Heart left ventricle (tissue), 16 donors: ENCODE measurements at regions not wholly inside any gene's neighbourhood (a gene's known extent, or its start where the extent isn't known, plus 50 kb on each side); places are given as distances from the start of the nearest gene placed in this dataset.
A peak's percentile ranks its signal among the peaks of the same experiment; 100 is the strongest.

Source experiments
- ATAC-seq, 4 donors: fragments of 200-7000 bp; cut with Tn5 transposase; one replicate each; pipeline ENCODE4 v1.9.1; 2020 to 2022; ENCODE audit warnings: moderate library complexity in 4 of 4, mild to moderate bottlenecking in 3 of 4, moderate number of reproducible peaks in 1 of 4
- DNase-seq, 5 donors: peaks; one replicate each; pipeline ENCODE4 v3.0.0-alpha.2; 2020
- H3K27ac ChIP-seq, 12 donors: fragments of 200-600 bp; sonication (generic) in 4 of 12; one replicate each; pipeline versions ENCODE4 v1.5.0 to v1.8.0; 2016 to 2022; ENCODE audit warnings: mild to moderate bottlenecking in 2 of 12
- H3K27me3 ChIP-seq, 9 donors: fragments of 200-600 bp; sonication (generic) in 2 of 9; one replicate each; pipeline versions ENCODE4 v1.5.1 to v1.8.0; 2016 to 2022; ENCODE audit warnings: mild to moderate bottlenecking in 3 of 9
- H3K36me3 ChIP-seq, 9 donors: fragments of 200-600 bp; sonication (generic) in 2 of 9; one replicate each; pipeline versions ENCODE4 v1.5.0 to v1.8.0; 2018 to 2022; ENCODE audit warnings: mild to moderate bottlenecking in 2 of 9
- H3K4me1 ChIP-seq, 12 donors: fragments of 200-600 bp; sonication (generic) in 4 of 12; one replicate each; pipeline versions ENCODE4 v1.5.0 to v1.8.0; 2016 to 2022; ENCODE audit warnings: mild to moderate bottlenecking in 3 of 12
- H3K4me3 ChIP-seq, 12 donors: fragments of 200-600 bp; sonication (generic) in 4 of 12; one replicate each; pipeline versions ENCODE4 v1.5.0 to v1.8.0; 2017 to 2022; ENCODE audit warnings: mild to moderate bottlenecking in 9 of 12, moderate library complexity in 4 of 12
- H3K9me3 ChIP-seq, 12 donors: fragments of 200-600 bp; sonication (generic) in 4 of 12; one replicate each; pipeline versions ENCODE4 v1.5.0 to v1.8.0; 2016 to 2022; ENCODE audit warnings: mild to moderate bottlenecking in 1 of 12
- POLR2A ChIP-seq, 2 donors: fragments of 450-650 bp; IDR thresholded peaks; one replicate each; pipeline ENCODE4 v1.6.1; 2017; ENCODE audit warnings: antibody characterized with exemption in 2 of 2, mild to moderate bottlenecking in 2 of 2, moderate library complexity in 2 of 2
- WGBS, 4 donors: extraction: QIAGEN DNeasy Blood & Tissue Kit in 2 of 4; methylation state at CpG; one replicate each; pipeline versions ENCODE4 v1.1.5 to v1.1.7; 2013 to 2018; 5-methylcytosine and 5-hydroxymethylcytosine counted together
- intact Hi-C, 10 donors: fragments of 100-400 bp; cut with DNase I; formaldehyde crosslinking; loops; one replicate each; pipeline versions ENCODE4 v1.11.1 to v1.14.2; 2022
- TF ChIP-seq, protein P1 (sequence below), 12 donors: fragments of 200-600 bp; sonication (generic) in 4 of 12; IDR thresholded peaks; one replicate each; pipeline versions ENCODE4 v1.5.0 to v1.8.0; 2018 to 2022; ENCODE audit warnings: antibody characterized with exemption in 12 of 12, mild to moderate bottlenecking in 5 of 12
- donor health status: ischemic (EF 13 %, LVEDD 7.1; RV severe dilation, severe dysfunction).
- donor health status: healthy with polysubstance abuse.
- donor health status: DM: no; HTN: yes; CAD: no.
- donor health status: DM: no; HTN: no; CAD: no.
- donor health status: ischemic (EF 25% LVEDD 6.9; RV normal size, moderate dysfunction).
- donor health status: ischemic (EF 25% LVEDD 5.7; RV mildly dilated, moderate dysfunction).
- donor health status: healthy.
- donor health status: DM: yes; HTN: yes; CAD: no.
- donor health status: ischemic (EF 35%, LVEDD 5.7; RV mildly dilated, moderate dysfunction).
- donor health status: nonischemic (EF 11% LVEDD 7.7; RV severe dilation, severe dysfunction).
- donor health status: DM: yes; HTN: yes; CAD: no.
- donor health status: PGD.
- donor health status: ischemic (EF 29% LVEDD 5.4; RV normal size, mild dysfunction).
- donor health status: nonischemic (EF 23%, LVEDD 6.1; RV moderate dilation, normal function).

DNA sequence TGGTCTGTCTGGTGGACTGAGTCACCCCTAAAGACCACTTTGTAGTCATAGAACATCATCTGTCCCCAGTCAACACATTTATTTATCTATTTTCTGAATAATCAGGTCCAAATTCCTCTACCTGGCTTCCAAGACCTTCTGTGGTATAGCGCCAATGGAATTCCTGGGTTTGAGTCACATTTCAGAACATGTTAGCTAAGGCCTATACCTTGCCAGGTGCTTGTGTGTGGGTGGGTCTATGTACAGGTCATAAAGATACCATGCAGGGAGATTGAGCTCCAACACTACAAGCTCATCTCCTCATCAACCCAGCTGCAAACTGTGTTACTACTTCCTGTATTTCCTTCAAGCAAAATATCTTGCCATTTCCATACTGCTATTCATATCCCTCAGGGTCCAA, 113.3 kb downstream of the TRAPPC11 start:
- no peak for ATAC-seq
- Histone ChIP-seq H3K9me3 (peaks cover 0 to 6% (median 0%) of the 10 kb centered on the region in 12 donors), H3K27me3 (no peaks in the 10 kb centered on the region), H3K27ac (no peak overlapping the region), H3K4me3 (no peak overlapping the region), H3K4me1 (peaks cover 0 to 21% (median 0%) of the 10 kb centered on the region in 12 donors), H3K36me3 (no peaks in the 10 kb centered on the region)
- 90 to 100% (median 98%) methylated on average over 1 of the region's 1 CpG for WGBS, 4 donors
- intact Hi-C loops, result no loop called here
- no peak for DNase-seq
- TF ChIP-seq, protein P1, sequence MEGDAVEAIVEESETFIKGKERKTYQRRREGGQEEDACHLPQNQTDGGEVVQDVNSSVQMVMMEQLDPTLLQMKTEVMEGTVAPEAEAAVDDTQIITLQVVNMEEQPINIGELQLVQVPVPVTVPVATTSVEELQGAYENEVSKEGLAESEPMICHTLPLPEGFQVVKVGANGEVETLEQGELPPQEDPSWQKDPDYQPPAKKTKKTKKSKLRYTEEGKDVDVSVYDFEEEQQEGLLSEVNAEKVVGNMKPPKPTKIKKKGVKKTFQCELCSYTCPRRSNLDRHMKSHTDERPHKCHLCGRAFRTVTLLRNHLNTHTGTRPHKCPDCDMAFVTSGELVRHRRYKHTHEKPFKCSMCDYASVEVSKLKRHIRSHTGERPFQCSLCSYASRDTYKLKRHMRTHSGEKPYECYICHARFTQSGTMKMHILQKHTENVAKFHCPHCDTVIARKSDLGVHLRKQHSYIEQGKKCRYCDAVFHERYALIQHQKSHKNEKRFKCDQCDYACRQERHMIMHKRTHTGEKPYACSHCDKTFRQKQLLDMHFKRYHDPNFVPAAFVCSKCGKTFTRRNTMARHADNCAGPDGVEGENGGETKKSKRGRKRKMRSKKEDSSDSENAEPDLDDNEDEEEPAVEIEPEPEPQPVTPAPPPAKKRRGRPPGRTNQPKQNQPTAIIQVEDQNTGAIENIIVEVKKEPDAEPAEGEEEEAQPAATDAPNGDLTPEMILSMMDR (IDR thresholded peaks at IDR 0.05), result no peak

DNA sequence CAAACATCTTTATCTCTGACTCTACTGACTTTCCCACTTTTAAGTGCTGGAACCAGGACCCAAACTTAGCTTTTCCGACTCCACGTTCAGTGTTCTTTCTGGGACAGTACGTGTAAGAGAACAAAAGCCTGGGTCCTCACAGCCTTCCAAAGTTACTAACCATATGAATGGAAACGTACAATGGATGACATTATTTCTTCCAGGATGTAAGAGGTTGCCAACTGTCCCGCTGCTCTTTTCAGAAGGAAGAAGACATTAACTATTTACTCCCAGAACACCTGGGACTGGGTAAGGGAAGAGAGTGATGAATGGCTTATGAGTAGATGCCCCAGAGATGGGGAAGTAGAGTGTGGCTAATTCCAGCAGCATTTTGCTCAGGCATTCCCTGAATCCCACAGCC, 114.7 kb downstream of the TRAPPC11 start:
- TF ChIP-seq POLR2A (IDR thresholded peaks at IDR 0.05), result no peak
- TF ChIP-seq, protein P1 (IDR thresholded peaks at IDR 0.05), result no peak
- H3K27me3 ChIP-seq, result no peaks in the 10 kb centered on the region
- no peaks in the 10 kb centered on the region for H3K36me3 ChIP-seq
- WGBS, 4 donors, result 28 to 54% (median 41%) methylated on average over 5 of the region's 5 CpGs
- intact Hi-C loops, result no loop called here
- peaks cover 0 to 6% (median 0%) of the 10 kb centered on the region in 12 donors for H3K9me3 ChIP-seq
- ATAC-seq, result peak in 1 of 4 donors; percentile 48
- no peak for DNase-seq
- no peak overlapping the region for H3K4me3 ChIP-seq
- peak overlapping the region in 5 of 12 donors; percentile 3 to 59 (median 6) for H3K27ac ChIP-seq
- H3K4me1 ChIP-seq, result peaks cover 0 to 9% (median 0%) of the 10 kb centered on the region in 12 donors

DNA sequence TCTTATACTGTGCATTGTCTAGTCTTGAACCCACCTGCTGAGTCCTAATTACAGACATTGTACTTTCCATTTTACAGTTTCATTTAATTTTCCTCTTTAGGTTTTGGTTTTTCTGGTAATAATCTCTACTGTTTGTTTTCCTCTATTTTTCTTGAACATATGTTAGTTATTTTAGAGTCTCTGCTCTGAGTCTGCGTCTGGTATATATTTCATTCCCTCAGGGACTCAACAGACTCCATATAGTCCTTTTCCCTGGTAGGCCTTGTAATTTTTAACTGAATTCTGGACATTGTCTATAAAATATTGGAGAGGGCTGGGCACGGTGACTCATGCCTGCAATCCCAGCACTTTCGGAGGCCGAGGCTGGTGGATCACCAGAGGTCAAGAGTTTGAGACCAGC, 121.8 kb upstream of the STOX2 start:
- no peak for DNase-seq
- Histone ChIP-seq H3K9me3 (no peaks in the 10 kb centered on the region), H3K27me3 (no peaks in the 10 kb centered on the region), H3K4me1 (peaks cover 0 to 28% (median 8%) of the 10 kb centered on the region in 12 donors), H3K27ac (peak overlapping the region in 7 of 12 donors; percentile 4 to 71 (median 56)), H3K4me3 (no peak overlapping the region), H3K36me3 (no peaks in the 10 kb centered on the region)
- no peak for ATAC-seq
- TF ChIP-seq POLR2A (IDR thresholded peaks at IDR 0.05), result no peak
- TF ChIP-seq, protein P1 (IDR thresholded peaks at IDR 0.05), result no peak
- WGBS, 4 donors, result 88 to 95% (median 88%) methylated on average over 4 of the region's 4 CpGs
- intact Hi-C loops, result no loop called here

DNA sequence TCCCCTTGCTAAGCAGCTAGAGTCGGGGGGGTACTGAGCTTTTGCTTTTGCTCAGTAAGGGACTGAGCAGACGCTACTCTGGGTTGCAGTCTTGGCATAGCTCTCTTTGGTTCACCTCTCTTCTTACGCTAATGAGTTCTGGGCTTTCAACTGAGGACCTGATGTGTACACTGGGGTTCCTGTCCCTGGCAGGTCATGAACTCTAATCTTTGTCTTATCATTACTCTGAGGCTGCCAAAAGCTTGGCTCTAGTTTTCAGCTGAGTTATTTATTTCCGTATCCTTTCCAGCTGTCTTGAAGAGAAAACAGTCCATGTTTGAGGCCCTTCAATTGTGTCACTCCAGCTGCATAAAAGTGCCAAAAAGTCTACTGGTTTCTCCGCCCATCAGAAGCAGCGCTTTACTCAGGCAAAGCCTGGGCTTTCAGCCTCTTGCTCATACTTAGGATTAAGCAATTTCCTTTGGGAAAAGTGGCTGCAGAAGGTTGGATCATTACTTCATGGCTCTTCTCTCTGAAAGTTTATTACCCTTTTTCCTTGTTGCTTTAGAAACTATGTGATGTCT, 121.0 kb upstream of the STOX2 start:
- 25 to 46% (median 30%) methylated on average over 6 of the region's 6 CpGs for WGBS, 4 donors
- ATAC-seq (peak; percentile 69 to 96 (median 95)), DNase-seq (peak in 4 of 5 donors; percentile 34 to 68 (median 47))
- TF ChIP-seq, protein P1 (IDR thresholded peaks at IDR 0.05), result no peak
- Histone ChIP-seq H3K9me3 (peaks cover 0 to 7% (median 0%) of the 10 kb centered on the region in 12 donors), H3K27me3 (no peaks in the 10 kb centered on the region), H3K27ac (peak overlapping the region in 11 of 12 donors; percentile 0 to 71 (median 53)), H3K36me3 (no peaks in the 10 kb centered on the region), H3K4me3 (no peak overlapping the region), H3K4me1 (peaks cover 0 to 28% (median 8%) of the 10 kb centered on the region in 12 donors)
- intact Hi-C loops, result no loop called here
